GM19397 (cell line): ENCODE measurements at regions not wholly inside any gene's neighbourhood (a gene's known extent, or its start where the extent isn't known, plus 50 kb on each side); places are given as distances from the start of the nearest gene placed in this dataset.

Source experiments
- ATAC-seq: cut with Tn5 transposase; IDR thresholded peaks from one replicate; pipeline ENCODE4 v1.9.1; 2021; ENCODE audit warnings: mild to moderate bottlenecking, moderate library complexity; ENCODE audit not compliant: unreplicated experiment

DNA sequence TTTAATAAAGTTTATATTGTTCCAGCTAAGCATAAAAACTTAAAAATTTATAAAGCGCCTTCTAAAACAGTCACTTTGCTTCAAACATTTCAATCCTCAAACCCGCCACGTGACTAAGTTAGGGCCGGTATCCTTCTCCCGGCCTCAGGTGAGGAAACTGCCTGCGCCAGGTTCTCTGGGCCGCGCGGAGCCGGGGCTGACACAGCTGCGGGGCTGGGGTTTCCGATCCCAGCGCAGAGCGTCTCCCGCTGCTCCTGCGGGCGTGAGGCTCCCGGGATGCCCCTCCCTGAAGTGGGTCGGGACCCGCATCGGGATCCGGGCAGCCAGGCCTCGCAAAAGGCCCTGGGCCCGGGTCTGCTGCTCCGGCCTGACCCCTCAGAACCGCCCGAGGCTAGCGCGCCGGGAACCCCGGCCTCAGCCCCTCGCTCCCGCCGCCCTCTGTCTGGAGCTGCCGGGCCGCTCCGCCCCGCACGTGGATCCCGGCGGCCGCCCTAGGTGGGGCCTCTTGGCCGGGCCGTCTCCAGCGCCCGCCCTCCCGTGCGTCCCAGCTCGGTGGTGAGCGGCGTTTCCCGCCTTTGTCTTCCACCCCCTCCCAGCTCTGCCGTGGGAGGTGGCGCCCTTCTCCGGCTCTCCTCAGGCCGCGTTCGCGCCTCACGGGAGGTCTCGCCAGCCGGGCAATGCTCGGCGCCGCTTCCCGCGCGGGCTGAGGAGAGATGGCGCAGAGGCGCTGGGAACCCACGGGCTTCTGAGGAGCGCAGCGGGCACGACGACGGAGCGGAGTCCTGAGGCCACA lies 267.9 kb downstream of the DLL1 start:
- no peak for ATAC-seq

DNA sequence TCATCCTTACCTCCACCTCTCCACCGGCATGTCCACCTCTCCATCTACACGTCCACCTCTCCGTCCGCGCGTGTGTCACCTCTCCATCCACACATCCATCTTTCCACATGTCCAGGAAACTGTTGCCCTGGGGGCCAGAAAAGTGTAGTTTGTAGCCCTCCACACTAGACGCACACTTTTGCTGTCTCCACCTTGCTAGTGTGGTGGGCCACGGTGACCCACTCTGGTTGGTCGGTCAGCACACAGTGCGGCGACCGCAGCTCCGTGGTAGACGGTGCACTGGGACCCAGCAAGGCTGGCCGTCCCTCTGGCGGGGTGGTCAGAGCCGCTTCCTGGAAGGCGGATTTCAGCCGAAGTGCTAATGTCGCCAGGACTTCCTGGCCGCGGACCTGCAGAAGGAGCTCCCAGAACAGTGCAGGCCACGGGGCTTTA lies 268.6 kb downstream of the DLL1 start:
- no peak for ATAC-seq

DNA sequence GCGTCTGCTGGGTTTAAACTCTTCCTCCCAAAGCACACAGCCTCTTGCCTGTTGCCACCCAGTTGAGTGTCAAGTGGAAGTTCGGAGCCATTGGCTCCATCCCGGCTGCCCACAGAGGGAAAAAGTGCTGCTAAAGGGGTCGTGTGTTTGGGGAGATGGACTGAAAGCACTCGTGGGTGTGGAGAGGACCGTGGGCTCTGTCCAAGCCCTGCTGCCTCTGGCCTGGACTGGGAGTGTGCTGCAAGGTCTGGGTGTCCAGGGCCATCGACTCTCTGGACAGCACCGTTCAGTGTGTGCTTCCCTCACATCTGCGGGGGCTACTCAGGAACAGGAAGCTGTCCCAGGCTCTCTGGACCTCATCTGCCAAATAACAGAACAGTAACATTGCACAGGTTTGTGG lies 269.3 kb downstream of the DLL1 start:
- ATAC-seq = no peak

DNA sequence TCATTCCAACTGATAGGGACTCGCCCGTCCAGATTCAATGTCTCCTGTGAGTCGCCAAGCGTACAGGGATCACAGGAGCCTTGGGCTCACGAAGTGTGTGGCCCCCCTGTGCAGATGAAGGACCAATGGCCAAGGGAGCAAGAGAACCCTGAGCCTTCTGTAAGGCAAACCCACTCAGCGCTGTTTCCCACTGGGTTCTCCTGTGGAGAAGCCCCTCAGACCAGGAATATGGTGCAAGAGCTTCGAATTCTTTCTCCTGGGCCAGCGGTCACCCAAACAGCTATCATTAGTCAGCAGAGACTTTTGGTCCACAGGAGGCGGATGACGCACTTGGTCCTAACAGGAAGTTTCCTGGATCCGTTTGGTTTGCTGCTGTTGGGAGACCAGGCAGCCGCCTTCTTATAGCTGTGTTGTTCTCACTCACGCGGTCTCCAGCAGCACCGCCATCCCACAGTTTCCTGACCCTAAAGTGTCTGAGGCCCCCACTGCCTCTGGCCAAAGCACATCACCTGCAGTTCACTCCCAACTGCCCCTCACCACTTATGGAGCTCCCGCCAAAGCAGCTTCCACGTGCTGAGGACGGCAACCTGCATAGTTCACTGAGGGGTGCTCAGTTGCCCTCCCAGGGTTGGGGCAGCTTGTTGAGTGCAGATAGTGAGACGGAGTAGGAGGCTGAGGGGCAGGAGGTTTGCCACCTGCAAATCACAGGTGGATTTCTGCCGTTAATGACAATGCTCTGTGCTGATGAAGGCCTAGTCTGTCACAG lies 268.6 kb downstream of the ERMARD start:
- no peak for ATAC-seq

DNA sequence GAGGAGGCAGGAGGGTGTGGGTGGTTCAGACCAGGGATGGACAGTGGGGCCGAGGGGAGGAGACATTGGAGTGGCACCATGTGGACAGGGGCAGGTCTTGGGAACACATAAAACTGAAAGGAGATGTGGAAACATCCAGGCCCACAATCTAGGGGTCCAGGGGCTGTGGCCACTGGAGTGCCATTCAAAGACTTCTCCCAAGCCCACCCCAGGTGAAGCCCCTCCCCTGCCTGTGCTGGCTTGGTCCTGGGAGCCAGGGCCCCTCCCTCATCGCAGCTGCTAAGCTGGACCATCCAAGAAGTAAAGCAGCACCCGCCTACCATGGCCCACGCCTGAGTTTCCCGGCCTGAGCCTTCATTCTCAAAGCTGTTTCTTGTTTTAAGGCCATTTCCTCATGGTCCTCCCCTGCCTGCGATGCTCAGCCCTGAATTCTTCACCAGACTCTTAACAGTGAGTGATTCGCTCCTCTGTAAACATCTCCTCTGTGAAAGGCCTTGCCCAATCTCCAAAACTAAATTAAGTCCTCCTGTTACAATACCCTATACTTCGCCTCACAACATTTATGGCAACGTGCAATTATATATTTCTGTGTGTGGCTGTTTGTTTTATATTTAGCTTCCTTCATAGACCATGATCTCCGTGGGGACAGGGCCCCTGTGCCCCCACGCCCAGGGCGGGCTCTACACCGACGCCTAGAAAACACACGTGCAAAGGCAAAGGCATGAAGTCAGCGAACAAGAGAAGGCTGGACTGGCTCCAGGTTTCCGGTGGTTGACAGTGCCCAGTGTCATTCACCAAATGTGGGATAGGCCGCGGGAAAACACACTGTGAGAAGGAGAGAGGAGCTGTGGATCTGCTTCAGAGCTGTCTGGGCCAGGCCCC lies 267.8 kb downstream of the ERMARD start:
- ATAC-seq = no peak

DNA sequence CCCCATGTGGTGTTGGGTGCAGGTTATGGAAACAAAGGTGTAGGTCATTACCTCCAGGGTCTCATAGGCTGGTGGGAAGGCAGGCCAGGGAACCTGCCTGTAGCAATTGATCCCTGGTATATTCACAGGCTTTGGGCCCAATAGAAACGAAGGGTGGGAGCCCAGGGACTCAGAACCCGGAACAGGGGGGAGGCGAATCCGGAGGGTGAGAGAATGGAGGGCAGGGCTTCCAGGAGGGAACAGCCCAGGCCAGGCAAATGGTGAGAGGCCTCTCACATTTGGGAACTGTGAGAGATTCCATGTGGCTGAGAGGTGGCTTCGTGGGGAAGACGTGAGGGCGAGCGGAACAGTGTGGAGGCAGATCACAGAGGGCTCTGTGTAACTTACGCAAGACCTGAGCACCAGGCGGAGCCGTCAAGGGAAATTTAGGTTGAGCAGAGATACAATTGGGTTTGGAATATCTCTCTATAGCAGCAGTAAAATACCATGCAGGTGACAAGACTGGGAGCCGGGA lies 267.1 kb downstream of the ERMARD start:
- no peak for ATAC-seq

DNA sequence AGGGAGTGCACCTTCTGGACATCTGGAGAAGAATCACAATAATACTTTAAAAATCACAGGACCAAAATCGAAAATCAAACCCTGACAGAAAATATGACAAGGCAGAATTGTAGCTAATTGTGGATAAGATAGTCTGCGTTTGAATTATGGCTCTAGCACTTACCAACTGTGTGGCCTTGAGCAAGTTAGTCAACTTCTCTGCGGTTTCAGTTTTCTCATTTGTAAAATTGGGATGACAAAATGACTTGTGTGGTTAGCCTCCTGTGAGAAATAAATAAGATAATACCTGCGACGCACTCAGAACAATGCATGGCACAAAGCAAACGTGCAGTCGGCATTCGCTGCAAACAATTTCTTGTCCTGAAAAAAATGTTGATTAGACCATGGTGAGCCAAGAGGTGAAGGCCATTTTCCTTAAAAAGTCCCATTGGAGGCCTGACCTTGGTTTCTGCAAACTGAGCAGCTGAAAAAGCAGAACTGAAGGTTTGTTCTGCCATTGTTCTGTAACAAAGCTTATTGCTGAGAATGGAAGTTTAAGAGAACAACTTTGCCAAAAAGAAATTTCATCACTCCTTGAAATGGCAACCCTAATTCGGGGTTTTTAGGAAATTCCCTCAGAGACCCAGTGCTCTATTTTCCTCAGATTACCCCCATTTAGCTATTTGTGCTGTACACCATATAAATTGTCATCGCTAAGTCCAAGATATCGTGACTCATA lies 266.3 kb downstream of the ERMARD start:
- ATAC-seq = no peak

DNA sequence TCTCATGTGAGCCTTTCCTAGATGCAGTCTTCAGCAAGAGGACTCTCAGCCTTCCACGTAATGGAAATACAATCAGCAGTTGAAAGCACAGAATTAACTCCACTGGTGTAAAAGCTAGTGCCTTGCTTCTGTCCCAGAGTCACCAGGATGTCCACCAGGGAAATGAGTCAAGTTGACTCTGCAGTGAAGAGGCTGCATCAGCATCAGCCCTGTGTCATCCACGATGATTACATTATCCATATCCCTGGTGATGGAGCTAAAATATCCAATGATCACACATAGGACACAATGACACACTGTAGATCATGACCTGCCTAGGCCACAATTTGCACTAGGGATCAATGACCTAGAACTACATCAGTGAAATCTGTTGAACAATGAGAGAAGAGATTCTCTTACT lies 262.4 kb downstream of the ERMARD start:
- no peak for ATAC-seq

DNA sequence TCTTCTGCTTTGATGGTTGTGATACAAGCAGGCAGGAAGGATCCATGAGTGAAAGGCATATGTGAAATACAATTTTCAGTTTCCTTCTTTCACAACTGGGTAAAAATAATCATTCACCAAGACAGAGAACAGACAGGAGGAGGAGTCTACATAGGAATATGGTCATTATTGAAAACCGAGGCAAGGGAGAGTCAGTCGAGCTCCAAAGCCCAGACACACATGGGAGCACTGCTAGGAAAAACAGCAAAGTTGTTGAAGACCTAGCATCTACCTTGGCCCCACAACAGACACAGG lies 260.6 kb downstream of the ERMARD start:
- ATAC-seq = no peak

DNA sequence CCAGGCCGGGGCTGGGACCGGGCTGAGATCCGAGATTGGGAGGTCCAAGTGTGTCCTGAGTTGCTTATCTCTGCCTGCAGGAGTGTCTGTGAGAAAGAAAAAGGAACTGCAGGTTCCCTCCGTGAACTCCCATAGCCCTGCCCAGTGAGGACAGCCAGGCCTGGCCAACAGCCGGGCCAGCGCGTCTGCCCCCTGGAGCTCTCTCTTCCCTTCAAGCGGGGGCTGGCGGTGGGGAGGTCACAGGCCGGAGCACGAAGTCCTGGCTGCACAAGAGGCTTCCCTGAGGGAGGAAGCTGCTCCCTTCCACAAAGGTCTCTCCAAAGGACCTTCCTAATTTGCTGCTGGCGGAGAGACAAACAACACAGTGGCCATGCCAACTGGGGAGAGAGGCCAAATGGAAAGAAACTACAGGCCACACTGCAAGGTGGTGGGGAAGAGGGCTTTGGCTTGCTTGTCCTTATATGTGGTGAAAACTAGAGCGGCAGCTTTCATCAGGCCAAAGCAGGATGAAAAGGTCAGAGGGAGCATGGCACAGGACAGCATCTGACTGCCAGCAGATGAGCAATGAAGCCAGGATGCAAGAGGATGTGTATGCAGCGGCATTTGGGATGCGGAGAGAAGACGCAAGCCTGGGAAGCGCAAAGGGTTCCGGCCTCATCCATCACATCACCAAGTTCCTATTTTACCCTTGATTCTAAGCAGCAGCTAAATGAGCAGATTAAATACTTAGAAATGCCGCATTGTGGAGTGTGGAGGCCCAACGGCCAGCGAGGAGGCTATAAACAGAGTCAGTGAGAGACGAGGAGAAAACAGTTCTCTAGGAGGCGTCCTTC lies 260.0 kb downstream of the ERMARD start:
- ATAC-seq = no peak

DNA sequence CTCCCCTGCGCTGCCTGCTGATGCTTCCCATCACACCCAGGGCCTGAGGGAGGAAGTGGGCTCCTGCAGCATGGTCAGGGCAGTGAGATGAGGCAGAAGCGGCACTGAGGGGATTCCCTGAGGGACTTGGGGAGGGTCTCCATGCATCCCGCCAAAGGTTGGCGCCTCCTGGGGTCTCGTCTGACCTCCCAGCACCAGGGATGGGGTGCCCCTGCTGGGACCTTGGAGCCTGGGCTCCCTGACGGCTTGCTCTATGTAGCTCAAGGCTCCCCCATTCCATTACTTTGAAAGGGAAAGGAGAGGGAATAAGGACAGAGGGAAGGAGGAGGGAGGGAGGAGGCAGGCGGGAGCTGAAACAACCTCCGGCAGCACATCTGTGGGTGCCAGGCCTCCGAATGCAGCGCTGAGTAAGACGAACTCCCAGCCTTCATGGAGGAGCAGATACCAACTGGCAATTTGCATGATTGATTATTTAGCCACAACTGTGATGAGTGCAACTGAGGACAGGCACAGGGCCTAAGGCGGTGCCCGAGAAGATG lies 259.3 kb downstream of the ERMARD start:
- no peak for ATAC-seq

DNA sequence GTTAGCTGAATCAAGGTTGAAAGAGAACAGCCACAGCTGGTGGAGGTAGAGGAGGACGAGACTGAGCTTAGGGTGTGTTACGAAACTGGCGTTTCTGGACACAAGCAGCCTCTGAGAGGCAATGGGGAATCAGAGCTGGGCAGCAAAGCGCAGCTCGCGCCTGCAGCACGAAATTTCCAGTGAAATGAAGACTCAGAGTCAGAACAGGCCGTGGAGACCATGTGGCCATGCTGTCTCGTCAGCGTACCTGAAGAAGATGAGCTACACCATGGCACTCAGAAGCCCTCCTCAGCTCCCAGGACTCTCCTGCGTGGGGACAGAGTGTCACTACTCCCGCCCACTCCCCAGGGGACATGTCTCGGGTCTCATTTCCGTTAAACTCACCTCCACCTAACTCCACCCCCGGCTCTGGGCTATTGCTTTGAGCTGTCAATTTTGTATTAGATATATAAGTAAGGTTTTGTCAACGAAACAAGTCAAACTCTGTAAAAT lies 256.9 kb downstream of the ERMARD start:
- ATAC-seq = no peak

DNA sequence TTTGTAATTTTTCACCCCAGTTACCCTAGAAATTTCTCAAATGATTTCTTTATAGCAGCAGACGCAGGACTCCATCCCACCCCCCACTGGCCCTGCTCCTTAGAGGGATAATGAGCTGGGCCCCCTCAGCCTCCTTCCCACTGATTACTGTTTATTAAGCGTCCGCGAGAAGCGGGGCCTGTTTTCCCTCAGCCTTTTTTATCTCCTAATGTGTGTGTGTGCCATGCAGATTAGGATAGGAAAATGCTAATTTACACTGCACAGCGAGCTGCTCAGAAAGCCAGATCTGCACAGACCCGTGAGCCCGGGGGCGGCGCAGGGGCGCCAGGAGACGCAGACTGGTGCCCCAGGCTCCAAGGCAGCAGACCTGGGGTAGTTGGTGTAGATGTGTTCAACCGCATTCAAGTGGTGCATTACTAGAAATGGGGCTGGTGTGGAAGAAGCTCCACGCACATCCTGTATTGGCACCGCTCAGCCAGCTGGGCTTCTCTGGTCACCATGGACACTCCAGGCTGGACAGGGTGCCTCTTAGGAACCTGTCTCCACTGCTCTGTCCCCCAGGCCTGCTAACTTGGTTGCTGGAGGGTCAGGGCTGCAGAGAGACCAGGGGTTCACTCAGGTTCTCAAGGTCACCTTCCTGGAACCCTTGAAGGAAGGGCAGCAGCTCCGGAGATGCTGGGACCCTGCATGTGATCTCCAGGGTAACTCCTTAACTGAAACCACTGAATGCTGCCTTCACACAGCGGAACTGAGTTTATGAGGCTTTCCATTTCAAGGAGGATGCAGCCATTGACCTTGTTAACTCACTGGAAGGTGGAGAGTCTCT lies 256.3 kb downstream of the ERMARD start:
- ATAC-seq = no peak

DNA sequence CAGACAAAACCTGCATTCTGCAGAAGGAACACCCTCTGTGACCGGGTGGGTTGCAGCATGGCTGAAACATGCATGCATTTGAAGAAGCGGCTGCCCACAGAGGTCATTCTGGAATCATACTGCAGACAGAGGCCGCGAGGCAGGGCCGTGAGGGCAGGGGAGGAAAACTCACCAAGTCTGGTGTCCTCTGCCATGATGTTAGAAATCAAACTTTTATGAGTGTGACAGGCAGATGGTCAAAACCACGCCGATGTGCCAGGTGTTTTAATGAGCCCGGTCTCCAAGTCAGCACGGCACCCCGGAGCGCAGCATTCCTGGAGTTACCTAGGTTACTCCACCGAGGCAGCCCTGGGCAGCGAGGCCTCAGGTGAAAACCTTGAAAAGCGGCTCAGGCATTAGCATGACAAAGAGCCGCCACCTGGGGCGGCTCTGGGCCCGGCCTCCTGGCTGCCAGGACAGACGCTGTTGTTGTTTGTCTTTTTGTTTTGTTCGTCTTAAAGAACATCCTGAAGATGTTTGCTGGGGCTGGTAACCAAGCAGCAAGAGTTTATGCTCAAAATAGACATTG lies 255.6 kb downstream of the ERMARD start:
- no peak for ATAC-seq

DNA sequence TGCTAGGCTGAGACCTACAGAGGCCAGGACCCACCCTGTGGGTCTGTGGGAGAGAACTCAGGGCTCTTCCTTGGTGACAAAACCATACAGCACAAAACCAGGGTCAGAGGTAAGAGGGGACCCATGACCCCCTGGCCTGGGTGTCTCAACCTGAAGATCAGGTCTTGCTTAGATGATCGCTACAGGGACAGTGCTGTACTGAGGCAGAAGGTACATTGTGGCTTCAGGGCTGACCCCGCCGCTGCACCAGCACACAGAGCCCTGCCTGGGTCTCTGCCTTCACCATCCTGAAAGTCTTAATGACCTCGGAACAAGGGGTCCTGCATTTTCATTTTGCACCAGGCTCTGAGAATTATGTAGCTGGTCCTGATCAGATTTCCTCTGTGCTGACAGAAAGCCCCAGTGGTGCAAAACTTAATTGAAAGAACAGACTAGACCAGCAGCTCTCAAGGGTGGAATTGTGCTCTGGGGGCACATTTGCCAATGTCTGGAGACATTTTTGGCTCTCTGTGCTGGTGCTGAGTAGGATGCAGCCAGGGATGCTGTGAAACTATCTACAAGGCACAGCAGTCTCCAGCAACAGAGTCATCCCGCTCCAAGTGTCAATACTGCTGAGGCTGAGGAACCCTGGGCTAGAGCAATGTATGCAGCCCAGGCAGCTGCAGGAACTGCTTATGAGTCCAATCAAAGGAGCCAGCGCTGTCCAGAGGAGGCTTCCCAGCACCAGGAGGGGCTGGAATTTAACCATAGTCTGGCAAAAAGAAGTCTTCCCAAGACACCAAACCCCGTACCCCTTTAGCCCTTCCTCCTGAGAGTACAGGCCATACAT lies 254.9 kb downstream of the ERMARD start:
- ATAC-seq = no peak

DNA sequence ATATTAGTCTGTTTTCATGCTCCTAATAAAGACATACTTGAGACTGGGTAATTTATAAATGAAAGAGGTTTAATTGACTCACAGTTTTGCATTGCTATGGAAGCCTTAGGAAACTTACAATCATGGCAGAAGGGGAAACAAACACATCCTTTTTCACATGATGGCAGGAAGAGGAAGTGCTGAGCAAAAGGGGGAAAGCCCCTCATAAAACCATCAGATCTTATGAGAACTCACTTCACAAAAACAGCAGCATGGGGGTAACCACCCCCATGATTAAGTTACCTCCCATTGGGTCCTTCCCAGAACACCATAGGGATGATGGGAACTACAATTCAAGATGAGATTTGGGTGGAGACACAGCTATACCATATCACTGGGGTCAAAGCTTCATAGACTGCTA lies 254.2 kb downstream of the ERMARD start:
- ATAC-seq = no peak

DNA sequence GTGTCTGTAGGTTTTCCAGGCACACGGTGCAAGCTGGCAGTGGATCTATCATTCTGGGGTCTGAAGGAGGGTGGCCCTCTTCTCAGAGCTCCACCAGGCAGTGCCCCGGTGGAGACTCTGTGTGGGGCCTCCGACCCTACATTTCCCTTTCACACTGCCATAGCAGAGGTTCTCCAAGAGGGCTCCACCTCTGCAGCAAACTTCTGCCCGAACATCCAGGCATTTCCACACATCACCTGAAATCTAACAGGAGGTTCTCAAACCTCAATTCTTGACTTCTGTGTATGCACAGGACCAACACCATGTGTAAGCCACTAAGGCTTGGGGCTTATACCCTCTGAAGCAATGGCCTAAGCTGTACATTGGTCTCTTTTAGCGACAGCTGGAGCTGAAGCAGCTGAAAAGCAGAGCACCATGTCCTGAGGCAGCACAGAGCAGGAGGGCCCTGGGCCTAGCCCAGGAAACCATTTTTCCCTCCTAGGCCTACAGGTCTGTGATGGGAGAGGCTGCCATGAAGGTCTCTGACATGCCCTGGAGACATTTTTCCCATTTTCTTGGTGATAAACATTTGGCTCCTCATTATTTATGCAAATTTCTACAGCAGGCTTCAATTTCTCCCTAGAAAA lies 253.3 kb downstream of the ERMARD start:
- ATAC-seq = no peak
